Activated T-cell treated with anti-CD3 and anti-CD28 coated beads, Interleukin-2, amount 50 U/mL, for 72 hours (primary cell): ENCODE measurements at regions not wholly inside any gene's neighbourhood (a gene's known extent, or its start where the extent isn't known, plus 50 kb on each side); places are given as distances from the start of the nearest gene placed in this dataset.

Experiments used
- ATAC-seq, 2 donors: fragments of 150-1000 bp; cut with Tn5 transposase; replicated peaks in 1 of 2; 2 replicates each; pipeline ENCODE4 v1.10.0; 2021; ENCODE audit warnings: moderate library complexity in 2 of 2, mild to moderate bottlenecking in 1 of 2
- DNase-seq, 2 donors: peaks; one replicate each; pipeline ENCODE4 v3.0.0; 2021 to 2022; ENCODE audit warnings: mixed read lengths in 1 of 2
- H3K27ac Mint-ChIP-seq: one replicate; pipeline ENCODE4 v1.8.0; 2022; ENCODE audit warnings: mild to moderate bottlenecking, moderate library complexity, mixed read lengths
- H3K27me3 Mint-ChIP-seq: one replicate; pipeline ENCODE4 v1.8.0; 2022; ENCODE audit warnings: low read depth, mixed read lengths
- H3K36me3 Mint-ChIP-seq, 2 donors: one replicate each; pipeline ENCODE4 v1.8.0; 2022; ENCODE audit warnings: mixed read lengths in 2 of 2, mild to moderate bottlenecking in 1 of 2; ENCODE audit not compliant: insufficient read depth in 2 of 2
- H3K4me1 Mint-ChIP-seq: one replicate; pipeline ENCODE4 v1.8.0; 2022; ENCODE audit warnings: low read depth, mixed read lengths
- H3K4me3 Mint-ChIP-seq, 2 donors: one replicate each; pipeline ENCODE4 v1.8.0; 2022; ENCODE audit warnings: mild to moderate bottlenecking in 2 of 2, mixed read lengths in 2 of 2, moderate library complexity in 2 of 2
- H3K9me3 Mint-ChIP-seq, 2 donors: one replicate each; pipeline ENCODE4 v1.8.0; 2022; ENCODE audit warnings: mixed read lengths in 2 of 2

GRCh38 chr15:72961346-72961745 is 90.9 kb upstream of the NEO1 start:
- H3K27me3 Mint-ChIP-seq, result peaks cover 23% of the 10 kb centered on the region
- DNase-seq, result no peak
- no peaks in the 10 kb centered on the region for H3K9me3 Mint-ChIP-seq
- no peak overlapping the region for H3K4me3 Mint-ChIP-seq
- no peak for ATAC-seq
- H3K4me1 Mint-ChIP-seq, result no peaks in the 10 kb centered on the region
- no peaks in the 10 kb centered on the region for H3K36me3 Mint-ChIP-seq
- no peak overlapping the region for H3K27ac Mint-ChIP-seq

- Mint-ChIP-seq H3K36me3 (no peaks in the 10 kb centered on the region), H3K27ac (no peak overlapping the region), H3K27me3 (no peaks in the 10 kb centered on the region), H3K4me1 (no peaks in the 10 kb centered on the region), H3K4me3 (no peak overlapping the region), H3K9me3 (no peaks in the 10 kb centered on the region)
- ATAC-seq (no peak), DNase-seq (no peak)
Measured at GRCh38 chr15:72958634-72959033, 93.6 kb upstream of the NEO1 start.

GRCh38 chr15:72953306-72953705 is 99.0 kb upstream of the NEO1 start:
- ATAC-seq, result no peak
- no peaks in the 10 kb centered on the region for H3K4me1 Mint-ChIP-seq
- H3K4me3 Mint-ChIP-seq, result no peak overlapping the region
- H3K27me3 Mint-ChIP-seq, result peaks cover 12% of the 10 kb centered on the region
- no peak for DNase-seq
- no peak overlapping the region for H3K27ac Mint-ChIP-seq
- H3K9me3 Mint-ChIP-seq, result peaks cover 0 to 2% of the 10 kb centered on the region in 2 donors
- H3K36me3 Mint-ChIP-seq, result peaks cover 0 to 2% of the 10 kb centered on the region in 2 donors

DNA sequence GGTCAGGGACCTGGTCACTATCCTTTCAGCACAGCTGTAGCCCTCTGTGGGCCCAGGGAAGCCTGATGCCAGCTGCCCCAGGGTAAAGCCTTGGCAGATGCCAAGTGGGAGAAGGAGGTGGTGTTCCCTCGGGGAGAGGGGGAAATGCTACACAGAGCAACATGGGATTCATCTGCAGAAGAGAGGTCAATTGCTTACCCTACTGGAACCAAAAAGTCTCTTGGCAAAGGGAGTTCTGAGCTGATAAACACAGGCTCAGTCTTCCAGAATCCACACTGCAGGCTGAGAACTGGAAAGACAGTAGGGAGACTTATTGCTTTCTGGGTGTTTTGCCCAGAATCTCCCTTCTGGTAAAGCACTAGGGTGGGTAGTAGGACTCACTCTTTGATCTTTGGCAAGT is 100.1 kb upstream of the NEO1 start:
- Mint-ChIP-seq H3K9me3 (peaks cover 2% of the 10 kb centered on the region in 2 donors), H3K27ac (no peak overlapping the region)
- no peak for ATAC-seq

DNA sequence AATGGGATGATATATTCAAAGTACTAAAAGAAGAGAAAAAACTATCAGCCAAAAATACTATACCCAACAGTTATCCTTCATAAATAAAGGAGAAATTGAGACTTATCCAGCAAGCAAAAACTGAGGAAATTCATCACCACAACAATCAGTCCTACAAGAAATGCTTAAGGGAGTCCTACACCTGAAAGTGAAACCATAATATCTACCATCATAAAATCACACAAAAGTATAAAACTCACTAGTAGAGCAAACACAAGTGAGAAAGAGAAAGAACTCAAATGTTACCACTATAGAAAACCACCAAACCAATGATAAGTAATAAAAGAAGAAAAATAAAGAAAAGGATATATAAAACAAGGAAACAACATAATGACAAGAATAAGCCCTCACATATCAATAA is 103.6 kb upstream of the NEO1 start:
- H3K36me3 Mint-ChIP-seq, result peaks cover 2 to 4% of the 10 kb centered on the region in 2 donors
- DNase-seq (no peak), ATAC-seq (no peak)
- H3K4me3 Mint-ChIP-seq, result no peak overlapping the region
- H3K27me3 Mint-ChIP-seq, result peaks cover 22% of the 10 kb centered on the region
- H3K27ac Mint-ChIP-seq, result no peak overlapping the region
- peaks cover 2 to 6% of the 10 kb centered on the region in 2 donors for H3K9me3 Mint-ChIP-seq
- H3K4me1 Mint-ChIP-seq, result no peaks in the 10 kb centered on the region

More for the DNA sequence above, 100.1 kb upstream of the NEO1 start:
- peaks cover 12% of the 10 kb centered on the region for H3K27me3 Mint-ChIP-seq
- H3K36me3 Mint-ChIP-seq, result peaks cover 2% of the 10 kb centered on the region in 2 donors
- DNase-seq, result no peak
- H3K4me3 Mint-ChIP-seq, result no peak overlapping the region
- H3K4me1 Mint-ChIP-seq, result no peaks in the 10 kb centered on the region

GRCh38 chr15:72947709-72948108 is 104.6 kb upstream of the NEO1 start:
- peaks cover 2 to 6% of the 10 kb centered on the region in 2 donors for H3K9me3 Mint-ChIP-seq
- no peak for DNase-seq
- no peaks in the 10 kb centered on the region for H3K4me1 Mint-ChIP-seq
- no peak overlapping the region for H3K4me3 Mint-ChIP-seq
- no peak overlapping the region for H3K27ac Mint-ChIP-seq
- ATAC-seq, result no peak
- peaks cover 2 to 4% of the 10 kb centered on the region in 2 donors for H3K36me3 Mint-ChIP-seq
- peaks cover 24% of the 10 kb centered on the region for H3K27me3 Mint-ChIP-seq

DNA sequence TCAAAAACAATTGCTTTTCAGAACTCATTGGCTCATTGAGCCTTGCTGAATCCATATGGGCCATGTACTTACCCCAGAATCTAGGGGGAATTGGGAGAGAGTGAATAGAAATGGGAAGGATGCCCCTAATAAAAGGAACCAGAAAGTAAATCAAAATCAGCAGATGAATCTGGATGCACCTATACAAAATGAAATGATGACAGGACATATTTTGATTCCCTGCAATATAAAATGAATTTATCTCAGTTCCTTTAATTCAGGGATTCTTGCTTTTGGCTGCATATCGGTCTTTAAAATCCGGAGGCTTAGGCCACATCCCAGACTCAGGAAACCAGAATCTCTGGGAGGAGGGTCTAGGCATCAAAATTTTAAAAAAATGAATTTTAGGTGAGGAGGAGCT is 107.7 kb upstream of the NEO1 start:
- Mint-ChIP-seq H3K27ac (no peak overlapping the region), H3K9me3 (peaks cover 2 to 6% of the 10 kb centered on the region in 2 donors), H3K4me3 (no peak overlapping the region), H3K27me3 (peaks cover 16% of the 10 kb centered on the region), H3K36me3 (peaks cover 2 to 4% of the 10 kb centered on the region in 2 donors), H3K4me1 (no peaks in the 10 kb centered on the region)
- ATAC-seq, result no peak
- no peak for DNase-seq

DNA sequence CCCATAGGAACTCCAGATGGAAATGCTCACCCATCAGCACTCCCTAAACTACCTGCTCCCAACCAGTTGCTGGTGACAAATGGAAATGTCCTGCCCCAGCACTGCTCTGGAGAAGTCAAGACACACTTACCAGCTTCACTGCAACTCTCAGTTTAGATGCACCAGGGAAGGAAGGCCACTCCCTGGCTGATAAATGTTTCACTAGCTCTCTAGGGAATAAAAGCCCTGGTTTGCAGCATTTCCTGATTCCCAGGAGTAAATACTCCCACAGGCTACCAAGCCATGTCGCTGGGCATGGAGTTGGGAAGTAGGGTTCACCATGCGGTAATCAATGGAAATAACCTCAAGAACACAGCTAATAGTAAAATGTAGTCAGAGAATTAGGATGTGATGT is 112.0 kb upstream of the NEO1 start:
- Mint-ChIP-seq H3K27me3 (peaks cover 28% of the 10 kb centered on the region), H3K4me1 (no peaks in the 10 kb centered on the region), H3K27ac (no peak overlapping the region), H3K36me3 (no peaks in the 10 kb centered on the region), H3K4me3 (no peak overlapping the region), H3K9me3 (no peaks in the 10 kb centered on the region)
- DNase-seq (no peak), ATAC-seq (no peak)

GRCh38 chr15:72939514-72940228 is 112.6 kb upstream of the NEO1 start:
- Mint-ChIP-seq H3K27me3 (peaks cover 30% of the 10 kb centered on the region), H3K9me3 (no peaks in the 10 kb centered on the region), H3K36me3 (no peaks in the 10 kb centered on the region)

DNA sequence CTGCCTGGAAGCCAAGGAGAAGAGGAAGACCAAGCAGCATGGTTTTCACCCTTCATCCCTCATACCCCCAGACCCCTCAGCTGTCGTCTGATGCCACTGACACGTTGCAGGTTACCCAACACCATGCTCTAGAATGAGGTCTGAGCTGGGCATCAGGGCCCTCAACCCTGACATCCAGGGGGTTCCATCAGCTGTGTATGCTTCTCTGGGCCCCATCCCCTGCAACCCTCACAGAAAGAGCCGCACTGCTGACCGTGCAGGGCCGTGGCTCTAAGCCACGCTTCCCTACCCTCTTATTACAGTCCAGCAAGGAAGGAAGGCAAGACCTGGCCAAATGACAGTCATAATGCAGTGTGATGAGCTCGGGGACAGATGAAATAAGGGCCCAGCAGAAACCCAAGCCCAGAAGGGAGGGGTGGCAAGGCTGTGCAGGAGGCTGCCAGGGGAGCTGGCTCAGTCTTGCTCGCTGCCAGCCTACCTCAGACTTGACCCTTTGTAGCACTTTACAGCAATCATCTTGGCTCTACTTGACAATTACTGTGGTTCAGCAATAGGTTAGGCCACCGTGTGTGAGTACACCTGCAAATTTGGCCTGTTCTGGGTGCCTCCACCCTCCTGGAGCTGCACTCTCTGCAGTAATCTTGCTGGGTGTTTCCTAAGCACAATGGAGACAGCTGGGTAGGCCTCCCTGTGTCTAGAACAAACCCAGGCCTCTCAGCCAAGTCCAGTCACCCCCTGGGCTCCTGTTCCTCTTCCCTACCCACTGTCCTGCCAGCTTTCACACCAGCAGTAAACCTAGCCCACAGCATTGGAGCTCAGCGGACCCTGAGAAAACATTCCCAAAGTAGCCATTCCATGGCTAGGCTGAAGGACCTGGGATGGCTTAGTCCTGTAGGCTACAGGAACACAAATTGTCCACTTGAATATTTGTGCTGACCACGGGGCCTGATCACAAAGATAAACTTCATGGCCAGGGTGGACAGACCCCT is 115.3 kb upstream of the NEO1 start:
- no peak for DNase-seq
- H3K9me3 Mint-ChIP-seq, result no peaks in the 10 kb centered on the region
- no peak overlapping the region for H3K27ac Mint-ChIP-seq
- no peak overlapping the region for H3K4me3 Mint-ChIP-seq
- no peaks in the 10 kb centered on the region for H3K36me3 Mint-ChIP-seq
- no peaks in the 10 kb centered on the region for H3K4me1 Mint-ChIP-seq
- H3K27me3 Mint-ChIP-seq, result peaks cover 18% of the 10 kb centered on the region
- no peak for ATAC-seq

More at GRCh38 chr15:72939514-72940228, 112.6 kb upstream of the NEO1 start:
- Mint-ChIP-seq H3K4me1 (no peaks in the 10 kb centered on the region), H3K4me3 (no peak overlapping the region), H3K27ac (no peak overlapping the region)
- ATAC-seq (no peak), DNase-seq (no peak)

GRCh38 chr15:72936237-72936636 is 116.0 kb upstream of the NEO1 start:
- Mint-ChIP-seq H3K27ac (no peak overlapping the region), H3K9me3 (no peaks in the 10 kb centered on the region), H3K36me3 (no peaks in the 10 kb centered on the region), H3K4me1 (no peaks in the 10 kb centered on the region), H3K4me3 (no peak overlapping the region), H3K27me3 (peaks cover 25% of the 10 kb centered on the region)
- no peak for DNase-seq
- no peak for ATAC-seq

GRCh38 chr15:72935521-72935920 is 116.7 kb upstream of the NEO1 start:
- H3K4me3 Mint-ChIP-seq, result no peak overlapping the region
- H3K27ac Mint-ChIP-seq, result no peak overlapping the region
- no peaks in the 10 kb centered on the region for H3K9me3 Mint-ChIP-seq
- H3K36me3 Mint-ChIP-seq, result no peaks in the 10 kb centered on the region
- peaks cover 26% of the 10 kb centered on the region for H3K27me3 Mint-ChIP-seq
- DNase-seq, result no peak
- H3K4me1 Mint-ChIP-seq, result no peaks in the 10 kb centered on the region
- no peak for ATAC-seq

- ATAC-seq, result no peak
- Mint-ChIP-seq H3K4me1 (no peaks in the 10 kb centered on the region), H3K9me3 (no peaks in the 10 kb centered on the region), H3K4me3 (no peak overlapping the region), H3K36me3 (no peaks in the 10 kb centered on the region), H3K27me3 (peaks cover 31% of the 10 kb centered on the region), H3K27ac (no peak overlapping the region)
- no peak for DNase-seq
Measured at GRCh38 chr15:72934921-72935320, 117.3 kb upstream of the NEO1 start.
